Endometrium (tissue), 2 donors: ENCODE measurements at regions not wholly inside any gene's neighbourhood (a gene's known extent, or its start where the extent isn't known, plus 50 kb on each side); places are given as distances from the start of the nearest gene placed in this dataset.
"Not testable (repeated sequence)": the region's sequence is repeated elsewhere in the genome, so short reads cannot be mapped to it uniquely, and the experiment has no call there.

Experiments
- FAIRE-seq: peaks from 2 replicates; lab custom pipeline; 2012; peaks lifted over from hg19 to GRCh38; lab: Jason Lieb, UNC
- donor health status: control.
- donor health status: control.

DNA sequence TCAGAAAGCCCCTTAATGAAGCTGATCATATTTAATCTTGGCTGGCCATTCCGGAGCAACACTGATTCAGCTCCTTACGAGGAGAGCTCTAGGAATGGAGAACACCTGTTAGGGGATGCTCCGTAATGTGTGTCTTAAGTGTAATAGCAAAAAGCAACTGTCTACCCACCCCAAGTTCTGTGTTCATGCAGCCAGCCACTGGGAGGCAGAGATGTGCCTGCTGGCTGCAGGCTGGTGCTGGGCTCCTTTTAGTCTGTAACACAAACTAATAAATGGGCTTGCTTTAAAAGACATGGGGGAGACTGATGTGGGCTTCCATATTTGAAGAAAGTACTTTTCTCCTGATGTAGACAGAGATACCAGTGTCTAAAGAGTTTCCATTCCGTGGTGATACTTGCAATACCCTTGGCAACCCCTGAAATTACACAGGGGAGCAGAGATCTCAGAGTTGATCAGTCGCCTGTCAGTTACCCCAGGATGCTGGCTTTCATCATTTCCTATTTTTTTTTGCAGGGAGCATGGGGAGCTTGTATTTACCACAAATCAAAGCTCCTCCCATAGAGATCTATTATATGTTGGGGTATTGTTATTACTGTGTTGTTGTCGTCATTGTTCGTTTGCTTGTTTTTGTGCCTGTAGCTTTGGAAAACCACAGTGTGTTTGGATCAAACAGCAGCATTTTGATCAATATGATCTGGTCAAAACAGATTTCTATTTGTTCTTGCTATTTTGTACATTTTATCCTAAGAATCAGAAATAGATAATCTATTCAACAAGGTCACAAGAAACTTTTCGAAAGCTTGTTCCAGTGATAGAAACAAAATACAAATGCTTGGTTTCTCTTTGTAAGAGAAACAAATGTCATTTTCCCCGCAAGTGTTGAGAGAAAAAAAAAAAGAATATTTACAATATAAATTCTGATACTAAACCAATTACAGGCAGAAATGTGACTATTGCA, 65.8 kb downstream of the MTX3 start:
- FAIRE-seq, result no peak

DNA sequence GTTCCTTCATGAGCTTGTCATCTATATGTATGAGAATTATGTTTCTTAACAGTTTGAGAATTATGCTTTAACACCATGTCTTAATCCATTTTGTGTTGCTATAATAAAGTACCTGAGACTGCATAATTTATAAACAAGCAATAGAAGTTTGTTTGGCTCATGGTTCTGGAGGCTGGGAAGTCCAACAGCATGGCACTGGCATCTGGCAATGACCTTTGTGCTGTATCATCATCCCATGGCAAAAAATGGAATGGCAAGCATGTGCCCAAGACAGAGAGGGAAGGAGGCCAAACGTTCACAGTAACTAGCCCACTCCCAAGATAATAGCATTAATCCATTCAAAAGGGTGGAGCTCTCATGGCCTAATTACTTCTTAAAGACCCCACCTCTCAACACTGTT, 67.6 kb downstream of the MTX3 start:
- FAIRE-seq, result no peak

DNA sequence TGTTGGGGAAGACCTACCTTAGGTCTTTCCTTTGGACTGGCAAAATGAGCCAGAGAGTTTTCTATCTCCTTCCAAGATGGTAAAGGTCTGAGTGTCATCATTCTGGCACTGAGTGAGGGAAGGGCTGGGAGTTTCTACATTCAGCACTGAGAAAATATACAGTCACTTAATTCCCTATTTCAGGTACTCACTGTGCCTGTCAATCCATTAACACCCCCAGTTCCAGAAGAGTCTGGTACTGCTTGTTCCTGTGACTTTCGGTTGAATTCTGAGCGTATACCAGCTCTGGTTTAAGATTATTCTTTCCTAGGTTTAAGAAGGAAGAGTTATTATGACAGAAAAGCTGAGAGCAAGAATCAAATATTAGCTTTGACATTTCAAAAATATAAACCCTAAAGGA, 68.4 kb downstream of the MTX3 start:
- FAIRE-seq, result no peak

DNA sequence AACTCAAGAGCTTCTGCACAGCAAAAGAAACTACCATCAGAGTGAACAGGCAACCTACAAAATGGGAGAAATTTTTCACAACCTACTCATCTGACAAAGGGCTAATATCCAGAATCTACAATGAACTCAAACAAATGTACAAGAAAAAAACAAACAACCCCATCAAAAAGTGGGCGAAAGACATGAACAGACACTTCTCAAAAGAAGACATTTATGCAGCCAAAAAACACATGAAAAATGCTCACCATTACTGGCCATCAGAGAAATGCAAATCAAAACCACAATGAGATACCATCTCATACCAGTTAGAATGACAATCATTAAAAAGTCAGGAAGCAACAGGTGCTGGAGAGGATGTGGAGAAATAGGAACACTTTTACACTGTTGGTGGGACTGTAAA, 83.6 kb downstream of the MTX3 start:
- FAIRE-seq, result not testable (repeated sequence)

DNA sequence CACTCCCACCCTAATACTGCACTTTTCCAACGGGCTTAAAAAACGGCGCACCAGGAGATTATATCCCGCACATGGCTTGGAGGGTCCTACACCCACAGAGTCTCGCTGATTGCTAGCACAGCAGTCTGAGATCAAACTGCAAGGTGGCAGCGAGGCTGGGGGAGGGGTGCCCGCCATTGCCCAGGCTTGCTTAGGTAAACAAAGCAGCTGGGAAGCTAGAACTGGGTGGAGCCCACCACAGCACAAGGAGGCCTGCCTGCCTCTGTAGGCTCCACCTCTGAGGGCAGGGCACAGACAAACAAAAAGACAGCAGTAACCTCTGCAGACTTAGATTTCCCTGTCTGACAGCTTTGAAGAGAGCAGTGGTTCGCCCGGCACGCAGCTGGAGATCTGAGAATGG, 88.5 kb downstream of the MTX3 start:
- FAIRE-seq, result not testable (repeated sequence)

DNA sequence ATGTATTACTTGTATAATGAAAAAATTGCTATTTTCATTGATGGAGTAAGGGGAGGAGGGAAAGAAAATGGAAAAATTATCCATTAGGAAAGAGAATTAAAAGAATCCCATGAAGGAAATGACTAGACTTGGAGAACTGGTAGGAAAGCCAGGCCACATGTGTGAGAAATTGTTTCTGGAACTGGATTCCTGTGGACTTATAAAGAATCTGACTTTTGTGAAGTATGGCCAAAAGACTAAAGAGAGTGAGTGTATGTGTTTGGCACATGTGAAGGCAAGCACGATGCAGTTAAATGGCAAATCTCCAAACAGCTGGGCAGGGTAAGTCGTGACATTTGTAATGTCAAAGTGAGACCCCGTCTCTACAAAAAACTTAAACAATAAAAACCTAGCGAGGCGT, 89.4 kb downstream of the MTX3 start:
- FAIRE-seq, result no peak

DNA sequence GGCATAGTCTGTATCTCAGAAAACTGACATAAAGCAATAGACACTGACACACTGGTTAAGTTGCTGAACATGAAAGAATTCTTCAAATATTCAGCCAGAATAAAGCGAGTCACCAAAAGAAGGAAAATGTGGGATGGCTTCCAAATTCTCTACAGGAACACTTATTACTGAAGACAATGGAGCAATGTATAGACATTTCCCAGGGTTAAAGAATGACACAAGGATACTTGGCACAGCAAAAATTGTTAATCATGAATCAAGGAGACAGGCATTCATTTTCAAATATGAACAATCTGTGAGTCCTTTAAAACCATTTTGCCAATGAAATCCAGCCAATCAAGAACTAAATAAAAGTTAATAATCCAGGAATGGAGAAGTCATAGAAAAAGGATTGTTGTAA, 92.5 kb downstream of the MTX3 start:
- FAIRE-seq, result no peak

DNA sequence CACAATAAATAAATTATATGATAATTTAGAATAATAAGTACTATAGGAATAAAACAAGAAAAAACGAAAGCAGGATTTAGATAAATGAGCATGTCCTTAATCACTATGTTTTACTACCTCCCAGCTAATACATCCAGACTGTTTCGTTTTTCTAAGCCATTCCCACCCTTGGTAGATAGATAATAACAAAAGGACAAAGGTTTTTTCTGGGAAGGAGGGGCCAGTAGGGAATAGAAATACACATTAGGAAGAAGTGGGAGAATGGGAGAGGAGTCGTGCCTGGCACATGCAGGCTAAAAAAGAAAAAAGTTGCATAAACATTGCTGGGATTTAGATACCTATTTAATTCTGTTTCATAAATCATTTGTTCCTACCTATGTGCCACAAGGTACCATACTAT, 97.1 kb downstream of the MTX3 start:
- FAIRE-seq, result no peak

DNA sequence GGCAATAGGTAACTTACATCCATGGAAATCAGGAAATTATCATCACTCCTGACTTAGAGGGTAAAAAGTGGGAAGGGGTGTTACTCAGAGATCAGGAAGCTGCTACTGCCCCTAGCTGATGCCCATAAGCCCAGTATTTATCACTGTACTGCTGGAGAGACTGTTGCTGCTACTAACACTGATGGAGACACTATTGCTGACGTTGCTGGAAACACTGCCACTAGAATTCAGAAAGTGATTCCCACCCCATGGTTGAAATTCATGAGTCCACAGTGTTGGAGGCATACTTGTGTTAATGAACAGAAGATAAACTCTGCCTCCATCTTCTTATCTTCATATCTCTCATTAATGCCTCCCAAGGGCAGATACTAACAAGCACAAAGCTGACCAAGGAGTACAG, 97.6 kb downstream of the MTX3 start:
- no peak for FAIRE-seq

DNA sequence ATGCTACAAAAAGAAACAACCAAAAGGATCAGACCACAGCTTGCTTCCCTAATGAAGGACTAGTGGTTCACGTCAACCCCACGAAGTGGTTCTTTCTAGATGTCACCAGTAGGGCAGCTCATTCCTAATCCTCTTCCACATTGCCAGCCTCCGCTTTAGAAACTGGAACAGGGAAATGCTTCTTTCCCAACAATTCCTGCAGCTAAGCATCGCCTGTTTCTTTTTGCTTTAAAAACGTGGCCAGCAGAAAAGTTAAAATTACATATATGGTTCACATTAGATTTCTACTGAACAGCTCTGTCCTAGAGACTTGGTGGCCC, 100.2 kb downstream of the MTX3 start:
- FAIRE-seq, result no peak

DNA sequence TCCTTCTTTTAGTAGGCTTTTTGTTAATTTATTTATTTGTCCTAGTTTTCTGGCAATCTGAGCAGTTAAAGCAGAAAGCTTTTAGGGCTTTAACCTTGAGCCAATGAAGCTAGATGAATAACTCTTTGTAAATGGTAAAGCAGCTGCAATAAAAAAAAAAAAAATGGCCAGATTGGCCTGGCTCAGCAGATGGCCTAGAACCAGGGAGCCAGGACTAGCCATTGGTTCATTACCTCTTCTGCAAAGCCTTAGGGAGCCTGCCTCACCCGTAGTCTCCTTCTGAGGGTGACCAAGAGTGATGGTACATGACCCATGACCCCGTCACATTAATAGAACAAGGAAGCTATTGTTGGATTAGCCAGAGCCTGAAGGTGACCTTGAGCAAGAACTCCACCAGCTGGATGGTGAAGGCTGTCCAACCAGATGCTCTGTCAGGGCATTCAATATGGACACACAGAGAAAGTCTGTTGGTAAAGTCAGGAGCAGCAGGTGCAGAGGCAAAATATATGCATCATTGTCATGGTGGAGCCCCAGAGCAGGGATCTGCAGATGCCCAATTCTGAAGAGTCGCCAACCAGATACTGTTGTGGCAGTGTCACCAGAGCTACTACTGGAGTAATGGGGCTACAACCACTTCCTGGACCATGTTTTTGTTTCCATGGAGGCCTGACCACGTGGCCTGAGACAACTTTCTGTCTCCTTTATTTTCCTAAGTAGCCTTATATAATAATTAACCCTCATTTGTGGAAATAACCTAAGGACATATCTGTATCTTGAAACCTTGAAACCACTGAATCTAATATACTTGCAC, 100.7 kb downstream of the MTX3 start:
- FAIRE-seq, result no peak

DNA sequence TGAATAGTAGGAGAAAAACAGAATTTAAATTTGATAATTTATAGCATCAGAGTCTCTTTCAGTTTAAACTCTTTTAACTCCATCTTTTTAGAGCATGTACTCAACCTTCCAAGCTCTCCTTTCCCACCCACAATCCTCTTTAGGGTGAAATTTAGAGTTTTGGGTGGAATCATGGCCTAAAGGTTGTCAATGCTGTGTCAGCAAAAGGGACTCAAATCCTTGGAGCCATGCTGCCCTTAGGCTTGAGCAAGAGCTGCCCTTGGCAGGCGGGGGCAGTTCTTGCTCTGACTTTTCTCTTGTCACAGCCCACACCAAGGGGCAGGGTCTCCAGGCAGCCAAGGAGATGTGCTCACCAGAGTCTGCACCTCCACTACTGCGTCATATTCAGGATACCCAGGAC, 102.4 kb downstream of the MTX3 start:
- FAIRE-seq, result no peak

DNA sequence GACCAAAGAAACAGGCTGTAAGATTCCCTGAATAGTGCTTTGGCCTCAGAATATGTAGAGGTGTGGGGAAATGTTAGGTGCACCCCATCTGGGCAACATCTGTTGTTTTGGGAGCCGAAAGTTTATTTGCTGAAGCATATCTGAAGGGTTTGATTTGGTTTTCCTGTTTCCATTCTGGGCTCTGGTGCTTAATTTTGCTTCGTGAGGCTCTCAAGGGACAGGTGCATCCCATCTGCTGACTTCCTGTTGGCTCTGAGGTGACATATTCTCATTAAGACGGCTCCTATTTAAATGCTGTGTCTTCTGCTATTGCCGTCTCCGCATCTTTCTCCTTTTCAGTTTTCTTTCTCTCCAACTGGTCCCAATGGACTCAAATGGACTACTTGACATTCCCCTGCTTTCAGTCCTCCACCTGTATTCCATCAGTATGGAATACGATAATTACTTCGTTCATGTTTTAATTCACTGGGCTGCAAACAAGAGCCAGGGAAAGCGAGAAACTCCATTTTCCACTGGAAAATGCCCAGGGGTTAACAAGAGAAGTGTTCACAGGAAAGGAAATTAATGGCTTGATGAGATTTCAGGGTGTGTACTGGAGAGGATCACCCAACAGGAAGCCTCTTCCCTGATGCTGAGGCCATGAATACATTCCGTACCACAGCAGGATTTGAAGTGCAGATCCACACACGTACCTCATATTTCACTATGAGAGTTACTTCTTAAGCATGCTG, 104.0 kb downstream of the MTX3 start:
- no peak for FAIRE-seq

DNA sequence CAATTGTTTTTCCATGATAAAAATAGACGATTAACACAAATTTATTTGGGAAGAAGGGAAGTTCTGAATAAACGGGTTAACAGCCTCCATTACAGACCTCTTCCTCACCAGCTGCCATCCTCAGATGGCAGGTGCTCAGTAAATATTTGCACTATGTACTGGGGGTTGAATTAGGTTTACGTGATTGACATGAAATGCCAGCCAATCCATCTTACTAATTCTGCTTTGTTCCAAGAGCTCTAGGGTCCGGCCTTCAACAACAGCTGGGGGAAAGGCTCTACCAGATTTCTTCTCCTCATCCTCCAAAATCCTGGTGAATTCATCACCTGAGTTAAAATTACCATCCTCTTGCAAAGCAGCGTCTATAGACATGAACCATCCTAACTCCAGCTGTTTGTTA, 104.6 kb downstream of the MTX3 start:
- no peak for FAIRE-seq

DNA sequence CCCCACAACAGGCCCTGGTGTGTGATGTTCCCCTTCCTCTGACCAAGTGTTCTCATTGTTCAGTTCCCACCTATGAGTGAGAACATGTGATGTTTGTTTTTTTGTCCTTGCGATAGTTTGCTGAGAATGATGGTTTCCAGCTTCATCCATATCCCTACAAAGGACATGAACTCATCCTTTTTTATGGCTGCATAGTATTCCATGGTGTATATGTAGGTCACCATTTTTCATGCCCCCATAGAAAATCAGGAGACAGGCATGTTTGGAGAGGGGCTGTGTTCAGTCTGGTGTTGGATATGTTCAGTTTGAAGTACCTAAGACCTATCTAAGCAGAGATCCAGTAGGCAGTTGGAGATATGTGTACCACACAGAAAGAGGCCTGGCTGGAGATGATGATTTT, 111.2 kb downstream of the MTX3 start:
- FAIRE-seq, result not testable (repeated sequence)

DNA sequence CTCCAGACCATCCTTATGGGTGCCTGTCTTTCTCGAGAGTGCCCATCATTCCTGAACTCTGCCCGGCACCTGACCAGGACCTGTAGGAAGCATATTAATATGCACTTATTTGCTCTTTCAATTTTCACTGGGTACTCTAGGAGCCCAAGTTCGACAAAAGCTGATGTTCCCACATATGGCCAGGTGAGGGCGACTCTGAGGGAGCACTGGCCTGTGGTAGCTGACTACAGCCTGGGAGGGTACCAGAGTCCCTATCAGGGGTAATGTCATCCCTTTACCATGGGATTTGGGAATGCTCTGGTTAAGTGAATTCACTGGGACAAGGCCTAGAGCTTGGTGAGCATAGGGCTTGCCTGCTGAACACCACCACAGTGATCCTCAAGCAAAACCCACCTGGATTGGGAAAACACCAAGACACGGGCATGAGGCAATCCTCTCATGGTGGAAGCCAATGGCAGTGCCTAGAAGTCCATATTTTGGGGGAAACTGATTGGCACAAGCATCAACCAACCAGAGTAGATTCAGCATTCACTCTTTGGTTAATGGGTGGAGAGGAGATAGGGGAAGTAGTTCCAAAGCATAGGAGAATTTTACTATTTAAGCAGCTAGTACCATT, 112.2 kb downstream of the MTX3 start:
- no peak for FAIRE-seq

DNA sequence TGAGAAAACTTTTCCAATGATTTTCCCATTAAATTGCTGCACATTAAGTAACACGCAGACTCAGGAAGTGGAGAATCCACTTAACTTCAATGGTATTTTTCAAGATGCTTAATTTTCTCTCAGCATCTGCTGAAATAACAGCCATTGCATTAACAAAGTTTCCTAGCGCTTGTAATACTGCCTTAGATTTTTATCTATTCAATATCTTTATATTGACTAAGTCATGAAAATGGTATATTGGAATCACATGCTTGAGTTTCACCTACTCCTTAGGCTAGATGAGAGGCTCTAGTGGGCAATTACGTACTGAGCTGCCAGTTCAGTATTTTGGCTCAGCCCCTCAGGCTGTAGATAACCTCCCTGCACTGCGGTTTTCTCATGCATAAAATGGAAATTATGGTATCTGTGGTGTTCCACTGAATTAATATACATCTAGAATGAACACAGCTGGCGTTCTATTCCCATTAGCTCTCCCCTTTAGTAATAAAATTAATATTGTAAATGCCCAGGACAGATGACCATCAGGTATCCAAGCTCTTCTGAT, 112.9 kb downstream of the MTX3 start:
- no peak for FAIRE-seq

DNA sequence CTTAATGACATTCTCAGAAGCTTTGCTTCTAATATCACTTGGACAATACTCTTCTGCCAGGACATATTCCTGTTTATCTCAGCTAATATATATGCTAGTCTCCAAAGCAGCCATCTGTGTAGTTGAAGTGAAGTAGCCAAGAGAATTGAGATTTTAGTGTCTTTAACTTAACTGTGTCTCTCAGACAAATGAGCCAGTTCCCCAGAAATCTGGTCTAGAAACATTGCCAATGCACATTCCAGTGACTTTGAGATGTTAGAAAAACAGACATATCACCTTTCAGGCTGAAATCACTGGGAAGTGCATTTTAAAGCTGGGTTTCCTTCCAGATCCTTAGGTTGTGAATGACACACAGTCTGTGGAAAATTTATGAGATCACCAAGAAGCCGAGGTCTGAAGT, 114.6 kb downstream of the MTX3 start:
- no peak for FAIRE-seq

DNA sequence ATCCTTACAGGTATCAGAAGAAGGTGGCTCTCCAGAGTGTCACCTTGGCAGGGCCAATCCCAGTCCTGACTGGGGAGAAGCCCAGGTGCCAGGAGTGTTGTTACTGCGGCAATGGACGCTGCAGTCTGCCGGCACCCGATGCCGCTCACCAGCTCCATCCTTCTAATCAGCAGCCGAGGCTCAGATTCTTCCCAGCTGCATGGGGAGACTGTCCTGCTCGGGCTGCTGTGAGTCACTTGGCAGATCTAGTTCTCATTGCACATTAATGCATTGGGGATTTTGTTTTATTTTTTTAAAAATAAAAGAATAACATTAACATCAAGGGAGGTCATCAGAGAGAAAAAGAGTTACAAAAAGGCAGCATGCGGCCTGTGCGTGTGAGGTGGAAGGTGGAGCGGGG, 115.8 kb downstream of the MTX3 start:
- no peak for FAIRE-seq

DNA sequence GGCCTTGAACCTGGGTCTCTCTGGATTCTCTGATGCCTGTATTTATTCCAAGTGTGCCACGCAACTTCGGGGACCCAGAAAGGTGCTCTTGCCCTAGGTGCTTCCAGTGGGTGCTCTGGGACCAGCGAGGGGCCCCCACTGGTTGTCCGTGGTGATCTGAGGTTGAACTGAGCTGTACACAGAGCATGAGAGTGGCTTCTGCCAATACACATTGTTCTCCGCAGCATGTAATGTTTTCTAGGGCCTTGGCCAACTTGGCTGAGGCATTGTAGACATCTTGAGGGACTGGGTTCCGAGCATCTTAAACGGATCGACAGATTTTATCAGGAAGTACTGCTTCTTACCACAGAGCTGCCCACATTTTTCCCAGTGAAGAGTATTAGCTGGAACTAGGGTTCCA, 117.9 kb downstream of the MTX3 start:
- no peak for FAIRE-seq

DNA sequence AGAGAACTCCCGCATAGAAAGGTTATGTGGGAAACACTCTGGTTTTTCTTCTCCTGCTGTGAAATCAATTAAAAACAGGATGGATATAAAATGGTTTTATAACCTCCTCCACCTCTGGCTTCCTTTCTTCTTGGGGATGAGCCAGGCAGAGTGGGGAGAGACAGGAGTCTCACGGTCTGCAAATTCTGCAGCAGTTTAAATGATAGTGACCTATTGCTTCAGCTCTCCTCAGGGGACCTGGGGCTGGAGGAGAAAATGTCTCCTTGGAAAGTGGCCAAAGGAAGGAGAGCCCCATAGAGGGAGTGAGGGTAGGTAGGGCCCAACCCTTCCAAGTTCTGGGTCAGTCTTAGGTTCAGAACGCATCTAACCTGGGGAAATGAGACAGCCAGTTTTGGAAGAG, 118.8 kb downstream of the MTX3 start:
- no peak for FAIRE-seq
